ENCODE measurements at regions not wholly inside any gene's neighbourhood (a gene's known extent, or its start where the extent isn't known, plus 50 kb on each side); places are given as distances from the start of the nearest gene placed in this dataset.
A peak's percentile ranks its signal among the peaks of the same experiment; 100 is the strongest.
"Not testable (repeated sequence)": the region's sequence is repeated elsewhere in the genome, so short reads cannot be mapped to it uniquely, and the experiment has no call there.

DNA sequence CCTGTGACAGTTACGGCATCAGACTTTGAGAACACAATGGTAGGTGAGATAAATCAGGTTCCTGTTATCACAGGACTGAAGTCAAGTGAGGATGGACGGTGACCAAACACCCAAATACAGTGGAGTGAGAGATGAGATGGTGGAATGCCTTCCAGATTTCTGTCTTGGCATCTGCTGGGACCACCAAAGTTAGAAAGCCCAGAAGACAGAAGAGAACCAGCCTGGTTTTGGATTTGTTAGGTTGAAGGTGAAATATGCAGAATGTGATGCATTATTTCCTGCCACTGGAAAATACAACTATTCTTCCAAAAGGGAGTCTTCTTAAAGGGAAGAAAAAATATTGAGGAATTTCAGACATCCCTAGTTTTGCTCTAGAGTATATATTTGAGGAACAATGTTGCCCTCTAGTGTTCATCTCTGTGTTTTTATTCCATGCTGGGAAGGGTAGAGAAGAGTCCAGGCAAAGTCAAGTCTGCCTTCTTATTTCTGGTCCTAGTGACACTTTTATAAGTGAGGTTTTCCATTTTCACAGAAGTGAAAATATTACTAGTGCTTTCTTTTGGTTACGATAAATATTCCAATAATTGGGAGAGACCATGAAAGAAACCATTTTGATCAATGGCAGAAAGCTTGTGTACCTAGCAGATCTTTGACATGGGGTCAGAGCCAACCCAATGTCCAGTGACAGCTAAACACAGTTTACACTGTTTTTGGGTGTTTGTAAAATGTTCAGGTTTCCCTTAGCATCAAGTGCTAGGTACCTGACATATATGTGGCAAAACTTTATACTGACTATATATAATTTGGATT is 142.3 kb upstream of the ANKH start:
- DNase-seq: no peak
- intact Hi-C loops (cut with DNase I): loop anchor here (5.0 kb wide), 1 partner anchor 327 kb away; no protein-coding TSS in a partner anchor
- ATAC-seq (ENCODE audit: poor library complexity): peak; percentile 87

DNA sequence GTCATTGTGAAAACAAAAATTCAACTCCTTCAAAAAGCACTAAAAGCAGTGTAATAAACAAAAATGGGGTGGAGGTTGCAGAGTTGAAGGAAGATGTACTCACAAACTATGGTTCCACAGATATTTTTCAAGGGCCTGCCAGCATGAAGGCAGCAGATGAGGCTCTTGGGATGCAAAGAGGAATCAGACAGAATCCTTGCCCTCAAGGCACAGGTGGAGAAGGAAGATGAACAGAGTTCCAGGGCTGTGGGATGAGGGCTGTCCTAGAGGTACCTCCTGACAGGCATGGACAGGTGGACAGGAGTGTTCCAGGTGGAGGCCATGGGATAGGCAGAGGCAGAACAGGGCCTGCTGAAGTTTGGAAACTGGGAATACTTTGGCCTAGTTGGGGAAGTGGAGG is 140.5 kb upstream of the ANKH start:
- intact Hi-C loops (cut with DNase I): loop anchor here (5.0 kb wide), 1 partner anchor 325 kb away; no protein-coding TSS in a partner anchor

DNA sequence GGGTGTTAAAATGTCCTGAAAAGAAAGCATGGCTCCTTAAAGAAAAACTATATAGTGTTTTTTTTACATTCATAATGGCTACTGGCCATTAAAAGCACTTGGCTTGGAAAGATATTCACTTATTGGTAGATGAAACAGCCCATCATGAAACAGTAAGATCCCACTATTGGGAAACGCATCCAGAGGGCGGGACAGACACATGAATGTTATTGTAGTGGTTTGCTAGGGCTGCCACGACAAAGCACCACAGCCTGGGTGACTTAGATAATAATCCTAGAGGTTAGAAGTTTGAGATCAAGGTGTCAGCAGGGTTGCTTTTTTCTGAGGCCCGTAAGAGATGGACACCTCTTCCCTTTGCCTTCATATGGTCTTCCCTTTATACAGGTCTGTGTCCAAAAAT is 139.4 kb upstream of the ANKH start:
- DNase-seq (no peak), ATAC-seq (ENCODE audit: poor library complexity) (no peak)
- intact Hi-C loops (cut with DNase I): loop anchor here (5.0 kb wide), 1 partner anchor 324 kb away; no protein-coding TSS in a partner anchor

More for the DNA sequence above, 140.5 kb upstream of the ANKH start:
- ATAC-seq (ENCODE audit: poor library complexity) (no peak), DNase-seq (no peak)

DNA sequence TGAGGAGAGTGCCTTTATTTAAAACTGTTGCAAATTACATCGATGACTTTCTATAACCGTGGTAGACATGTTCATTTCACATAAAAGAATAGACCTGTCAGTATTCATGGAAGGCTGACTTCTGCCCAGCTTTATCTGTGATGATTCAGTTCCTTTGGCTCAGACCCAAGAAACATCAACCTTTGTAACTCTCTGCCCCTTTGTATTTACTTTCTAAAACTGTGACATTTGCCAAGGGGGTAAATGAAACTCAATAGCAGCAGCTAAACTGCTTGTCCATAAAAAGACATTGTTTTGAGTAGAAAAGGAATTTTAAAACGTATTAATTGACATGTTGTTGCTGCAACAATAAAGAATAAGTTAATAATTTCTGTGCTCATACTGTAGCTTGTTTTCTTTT is 137.8 kb upstream of the ANKH start:
- DNase-seq (no peak), ATAC-seq (ENCODE audit: poor library complexity) (peak; percentile 46)
- intact Hi-C loops (cut with DNase I): no loop called here

DNA sequence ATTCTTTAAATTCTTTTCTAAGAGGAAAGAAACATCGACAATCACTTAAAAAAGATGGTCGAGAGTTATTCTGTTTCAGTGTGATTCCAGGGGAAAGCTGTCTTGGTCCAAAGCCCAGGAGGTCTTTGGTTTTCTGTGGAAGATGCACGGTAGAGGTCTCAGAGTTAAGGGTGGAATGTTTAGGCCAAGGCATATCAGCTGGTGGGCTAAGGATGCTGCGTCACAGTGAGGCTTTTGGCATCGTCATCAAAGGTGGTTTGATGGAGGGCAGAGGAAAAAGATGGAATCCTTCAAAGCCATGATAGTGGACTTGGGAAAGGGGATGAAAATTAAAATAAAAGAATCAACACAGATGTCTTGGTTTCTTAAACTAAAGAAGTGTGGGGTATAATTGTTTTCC is 137.3 kb upstream of the ANKH start:
- no peak for DNase-seq
- intact Hi-C loops (cut with DNase I): no loop called here
- no peak for ATAC-seq (ENCODE audit: poor library complexity)

DNA sequence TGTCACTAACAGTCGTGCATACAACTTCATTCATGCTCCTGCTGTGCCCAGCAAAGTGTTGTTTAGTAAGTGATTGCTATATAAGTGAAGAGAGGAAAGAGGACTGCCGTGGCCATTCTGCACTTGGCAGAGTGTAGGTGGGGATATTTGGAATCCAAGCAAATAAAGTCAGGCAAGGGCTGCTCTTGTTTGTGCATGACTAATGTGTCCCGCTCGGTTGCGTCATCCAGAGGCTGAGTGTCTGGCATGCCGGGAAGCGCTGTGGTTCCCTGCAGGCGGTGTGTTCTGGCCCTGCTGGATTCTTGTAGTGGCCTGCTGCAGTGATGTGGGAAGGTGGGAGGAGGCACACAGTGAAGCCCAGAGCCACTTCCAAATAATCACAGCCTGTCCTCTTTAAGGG is 136.9 kb upstream of the ANKH start:
- peak; percentile 91 for DNase-seq
- intact Hi-C loops (cut with DNase I): no loop called here

DNA sequence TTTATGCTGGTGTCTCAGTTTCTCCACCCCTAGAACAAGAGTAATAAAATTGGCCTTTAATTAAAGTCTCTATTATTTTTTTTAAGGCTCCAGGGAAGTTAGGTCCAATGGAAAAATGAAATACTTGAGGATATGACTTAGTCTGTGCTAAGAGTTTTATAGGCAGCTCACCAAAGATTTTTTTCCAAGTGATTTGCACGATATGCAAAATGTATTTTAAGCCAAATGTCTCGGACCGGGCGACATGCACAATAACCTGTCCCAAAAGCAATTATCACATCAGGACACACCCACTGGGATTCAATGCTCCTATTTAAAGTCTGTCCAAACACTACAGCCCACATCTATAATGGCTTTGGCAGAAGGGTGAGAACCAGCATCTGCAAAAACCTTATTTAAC is 136.1 kb upstream of the ANKH start:
- no peak for DNase-seq
- ATAC-seq (ENCODE audit: poor library complexity): peak; percentile 14

More for the DNA sequence above, 136.9 kb upstream of the ANKH start:
- ATAC-seq (ENCODE audit: poor library complexity): peak; percentile 92

DNA sequence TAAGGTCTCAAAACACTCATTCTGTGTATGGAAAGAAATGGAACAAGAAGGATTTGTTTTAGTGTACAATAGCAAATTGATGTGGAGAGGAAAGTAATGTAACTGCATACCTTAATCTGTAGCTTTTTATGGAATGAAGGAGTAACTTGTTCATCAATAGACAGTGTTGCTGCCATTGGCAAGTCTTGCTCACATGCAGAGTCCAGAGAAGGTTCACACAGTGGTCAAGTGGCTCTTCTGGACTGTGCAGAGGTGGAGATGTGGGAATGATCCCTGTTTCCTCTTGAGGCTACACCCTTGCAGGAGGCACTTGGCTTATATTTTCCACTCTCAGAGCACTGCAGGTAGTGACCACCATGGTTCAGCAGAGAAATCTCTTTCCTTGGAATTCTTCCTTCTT is 132.9 kb upstream of the ANKH start:
- DNase-seq (no peak), ATAC-seq (ENCODE audit: poor library complexity) (no peak)
- intact Hi-C loops (cut with DNase I): loop anchor here (5.0 kb wide), 3 partner anchors 57 to 277 kb away; partner anchors contain the start of gene ANKH

More for the DNA sequence above, 136.1 kb upstream of the ANKH start:
- intact Hi-C loops (cut with DNase I): no loop called here

DNA sequence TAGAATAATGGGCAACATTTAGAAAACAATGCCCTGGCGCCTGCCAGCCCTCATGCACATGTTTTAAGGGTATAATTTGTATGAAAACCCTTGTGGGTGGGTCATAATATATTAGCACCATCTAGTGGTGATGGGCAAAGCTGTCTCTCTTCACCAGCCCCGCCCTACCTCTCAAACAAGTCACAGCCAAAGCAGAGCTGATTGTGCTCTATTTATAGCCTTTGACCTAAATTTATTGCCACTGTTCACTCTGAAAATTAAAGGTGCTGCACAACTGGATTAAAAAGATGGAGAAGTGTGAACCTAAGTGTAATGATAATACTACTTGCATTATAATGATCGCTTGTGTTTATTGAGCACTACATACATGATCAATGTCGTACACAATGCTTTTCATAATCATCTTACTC is 131.9 kb upstream of the ANKH start:
- intact Hi-C loops (cut with DNase I): loop anchor here (5.0 kb wide), 3 partner anchors 56 to 276 kb away; partner anchors contain the start of gene ANKH
- ATAC-seq (ENCODE audit: poor library complexity): peak; percentile 88
- DNase-seq: peak; percentile 63

DNA sequence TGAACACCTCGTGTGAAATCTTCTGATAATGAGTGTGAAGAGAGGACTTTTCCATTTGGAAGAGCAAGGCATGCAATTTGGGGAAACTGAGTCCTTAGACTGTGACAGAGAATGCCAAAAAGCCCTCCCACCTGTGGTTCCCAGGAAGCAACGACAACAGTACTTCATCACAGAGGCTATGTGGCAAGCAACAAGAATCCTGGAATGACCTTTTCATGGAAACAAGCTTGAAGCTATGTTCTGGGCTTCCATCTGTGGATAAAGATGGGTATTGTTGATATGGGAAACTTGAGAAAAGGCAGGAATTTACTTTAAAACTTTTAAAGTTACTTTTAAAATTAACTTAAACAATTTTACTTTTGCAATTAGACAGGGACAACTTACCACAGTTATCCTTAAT is 131.2 kb upstream of the ANKH start:
- no peak for DNase-seq
- ATAC-seq (ENCODE audit: poor library complexity): no peak
- intact Hi-C loops (cut with DNase I): loop anchor here (5.0 kb wide), 3 partner anchors 55 to 275 kb away; partner anchors contain the start of gene ANKH

DNA sequence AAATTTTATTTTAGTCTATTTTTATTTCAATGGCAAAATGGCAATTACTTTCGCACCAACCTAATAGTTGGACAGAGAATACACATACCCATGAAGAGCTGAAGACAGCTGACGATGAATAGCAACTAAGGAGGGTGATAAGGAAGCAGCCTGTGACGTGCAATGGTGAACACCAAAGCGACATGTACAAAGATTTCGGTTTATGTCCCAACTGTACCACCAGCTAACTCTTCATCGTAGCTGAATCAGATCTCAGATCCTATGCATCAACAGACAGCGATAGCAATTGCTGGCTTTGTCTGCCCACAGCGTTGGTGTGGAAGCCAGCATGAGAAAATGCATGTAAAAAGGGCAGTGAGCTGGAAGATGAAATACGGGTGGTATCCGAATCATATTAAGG is 130.6 kb upstream of the ANKH start:
- ATAC-seq (ENCODE audit: poor library complexity): no peak
- intact Hi-C loops (cut with DNase I): loop anchor here (5.0 kb wide), 3 partner anchors 55 to 275 kb away; partner anchors contain the start of gene ANKH
- no peak for DNase-seq

DNA sequence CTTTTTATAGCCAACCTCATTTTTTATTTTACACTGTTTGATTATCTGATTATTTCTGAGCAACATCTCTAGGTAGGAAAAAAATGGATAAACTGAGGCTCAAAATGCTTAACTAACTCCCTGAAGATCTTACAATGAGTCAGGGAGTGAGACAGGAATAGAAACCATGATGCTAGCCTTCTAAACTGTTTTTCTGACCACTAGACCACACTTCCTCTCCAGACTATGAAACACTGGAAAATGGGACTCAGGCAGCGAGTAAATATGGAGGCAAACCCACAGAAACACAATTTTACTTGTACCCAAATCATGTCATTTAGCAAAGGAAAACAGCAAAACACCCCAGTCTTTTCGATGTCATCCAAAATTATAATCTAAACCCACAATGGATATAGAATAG is 129.9 kb upstream of the ANKH start:
- intact Hi-C loops (cut with DNase I): loop anchor here (5.0 kb wide), 3 partner anchors 54 to 274 kb away; partner anchors contain the start of gene ANKH
- DNase-seq (no peak), ATAC-seq (ENCODE audit: poor library complexity) (no peak)

DNA sequence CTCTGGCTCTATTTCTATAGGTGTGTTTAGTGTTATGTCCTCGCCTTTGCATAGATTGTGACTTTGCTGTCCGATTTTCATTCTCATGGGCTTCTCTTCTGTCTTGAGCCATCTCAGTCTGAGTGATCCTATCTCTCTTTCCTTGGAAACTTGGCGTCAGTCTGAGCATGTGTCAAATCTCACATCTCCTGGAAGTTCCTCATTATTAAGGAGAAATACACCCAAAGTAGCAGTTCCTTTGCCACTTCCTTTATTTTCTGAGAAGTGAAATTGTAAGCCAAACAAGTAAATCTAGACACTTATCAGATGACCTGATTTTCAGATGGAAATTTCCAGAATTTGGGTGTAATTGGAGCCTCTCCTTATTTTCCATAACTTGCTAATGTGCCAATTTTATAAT is 126.9 kb upstream of the ANKH start:
- intact Hi-C loops (cut with DNase I): no loop called here

DNA sequence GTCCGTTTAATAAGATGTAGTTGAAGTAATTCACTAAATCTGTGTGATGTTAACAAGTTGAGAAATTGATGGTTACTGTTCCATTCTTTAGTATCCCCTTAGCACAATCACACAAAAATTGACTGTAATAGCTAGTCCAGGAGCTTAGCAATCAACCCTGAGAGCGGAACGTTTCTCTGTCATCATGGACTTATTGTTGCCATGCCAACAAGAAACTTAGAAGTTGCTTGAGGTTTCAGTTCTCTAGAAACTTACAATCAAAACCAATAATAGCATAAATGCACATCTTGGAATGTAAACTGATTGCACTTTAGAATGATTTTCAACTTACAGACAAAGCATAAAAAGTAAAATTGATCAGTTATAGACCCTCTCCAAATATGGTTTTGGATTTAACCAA is 125.4 kb upstream of the ANKH start:
- ATAC-seq (ENCODE audit: poor library complexity) (no peak), DNase-seq (no peak)
- intact Hi-C loops (cut with DNase I): no loop called here

More for the DNA sequence above, 126.9 kb upstream of the ANKH start:
- ATAC-seq (ENCODE audit: poor library complexity): peak; percentile 41
- DNase-seq: no peak

DNA sequence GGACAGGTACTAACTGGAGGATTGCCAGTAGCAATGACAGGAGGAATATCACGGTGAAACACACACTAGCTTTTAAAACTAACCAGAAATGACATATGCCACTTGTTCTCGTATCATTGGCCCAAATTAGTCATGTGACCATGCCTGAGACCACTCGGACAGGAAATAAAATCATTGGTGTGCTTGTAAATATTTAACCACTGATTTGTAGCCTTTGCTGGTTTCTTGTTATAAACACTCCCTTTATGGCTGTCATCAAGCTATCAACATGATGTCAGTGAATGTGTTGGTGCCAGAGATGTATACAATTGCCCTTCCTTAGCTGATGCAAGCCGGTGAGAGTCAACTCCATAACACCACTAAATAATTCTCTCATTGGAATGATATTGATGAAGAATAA is 123.7 kb upstream of the ANKH start:
- intact Hi-C loops (cut with DNase I): no loop called here
- DNase-seq (no peak), ATAC-seq (ENCODE audit: poor library complexity) (no peak)

DNA sequence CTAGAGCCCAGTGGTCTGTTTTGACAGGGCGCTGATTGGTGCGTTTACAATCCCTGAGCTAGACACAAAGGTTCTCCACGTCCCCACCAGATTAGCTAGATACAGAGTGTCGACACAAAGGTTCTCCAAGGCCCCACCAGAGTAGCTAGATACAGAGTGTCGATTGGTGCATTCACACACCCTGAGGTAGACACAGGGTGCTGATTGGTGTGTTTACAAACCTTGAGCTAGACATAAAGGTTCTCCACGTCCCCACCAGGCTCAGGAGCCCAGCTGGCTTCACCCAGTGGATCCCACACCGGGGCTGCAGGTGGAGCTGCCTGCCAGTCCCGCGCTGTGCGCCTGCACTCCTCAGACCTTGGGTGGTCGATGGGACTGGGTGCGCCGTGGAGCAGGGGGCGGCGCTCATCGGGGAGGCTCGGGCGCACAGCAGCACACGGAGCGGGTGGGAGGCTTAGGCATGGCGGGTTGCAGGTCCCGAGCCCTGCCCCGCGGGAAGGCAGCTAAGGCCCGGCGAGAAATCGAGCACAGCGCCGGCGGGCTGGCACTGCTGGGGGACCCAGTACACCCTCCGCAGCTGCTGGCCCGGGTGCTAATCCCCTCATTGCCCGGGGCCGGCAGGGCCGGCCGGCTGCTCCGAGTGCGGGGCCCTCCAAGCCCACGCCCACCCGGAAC is 122.0 kb upstream of the ANKH start:
- ATAC-seq (ENCODE audit: poor library complexity); DNase-seq; intact Hi-C loops (cut with DNase I): not testable (repeated sequence)

DNA sequence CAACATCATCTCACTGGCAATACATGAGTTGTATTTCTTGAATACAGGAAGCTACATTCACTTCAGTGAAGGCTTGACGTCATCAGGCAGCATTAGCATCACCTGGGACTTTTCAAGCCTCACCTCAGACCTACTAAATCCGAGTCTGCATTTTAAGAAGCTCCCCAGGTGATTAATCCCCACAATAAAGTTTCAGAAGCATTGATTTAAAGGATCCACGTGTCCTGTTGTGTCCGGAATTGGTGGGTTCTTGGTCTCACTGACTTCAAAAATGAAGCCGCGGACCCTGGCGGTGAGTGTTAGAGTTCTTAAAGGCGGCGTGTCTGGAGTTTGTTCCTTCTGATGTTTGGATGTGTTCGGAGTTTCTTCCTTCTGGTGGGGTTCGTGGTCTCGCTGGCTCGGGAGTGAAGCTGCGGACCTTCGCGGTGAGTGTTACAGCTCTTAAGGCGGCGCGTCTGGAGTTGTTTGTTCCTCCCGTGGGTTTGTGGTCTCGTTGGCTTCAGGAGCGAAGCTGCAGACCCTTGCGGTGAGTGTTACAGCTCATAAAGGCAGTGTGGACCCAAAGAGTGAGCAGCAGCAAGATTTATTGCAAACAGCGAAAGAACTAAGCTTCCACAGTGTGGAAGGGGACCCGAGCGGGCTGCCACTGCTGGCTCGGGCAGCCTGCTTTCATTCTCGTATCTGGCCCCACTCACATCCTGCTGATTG is 121.3 kb upstream of the ANKH start:
- DNase-seq; intact Hi-C loops (cut with DNase I); ATAC-seq (ENCODE audit: poor library complexity): not testable (repeated sequence)

DNA sequence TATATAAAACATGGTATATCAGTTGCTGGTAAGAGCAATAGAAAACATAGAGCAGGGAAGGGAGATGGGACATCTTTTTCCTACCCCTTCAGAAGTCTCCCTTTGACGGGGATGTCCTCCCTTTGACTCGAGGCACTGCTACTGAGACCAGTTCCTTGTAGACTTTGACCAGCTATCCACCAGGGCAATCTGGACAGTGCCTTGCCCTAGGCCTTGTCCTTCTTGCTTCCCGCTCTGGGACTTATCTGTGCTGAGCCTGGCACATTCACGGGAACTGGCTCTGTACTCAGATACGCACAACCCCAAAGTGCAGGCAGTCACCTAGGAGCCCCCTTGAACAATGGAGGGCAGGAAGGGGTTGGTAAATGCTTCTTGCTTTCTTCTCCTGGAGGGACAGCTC is 116.6 kb upstream of the ANKH start:
- DNase-seq (no peak), ATAC-seq (ENCODE audit: poor library complexity) (no peak)
- intact Hi-C loops (cut with DNase I): no loop called here

DNA sequence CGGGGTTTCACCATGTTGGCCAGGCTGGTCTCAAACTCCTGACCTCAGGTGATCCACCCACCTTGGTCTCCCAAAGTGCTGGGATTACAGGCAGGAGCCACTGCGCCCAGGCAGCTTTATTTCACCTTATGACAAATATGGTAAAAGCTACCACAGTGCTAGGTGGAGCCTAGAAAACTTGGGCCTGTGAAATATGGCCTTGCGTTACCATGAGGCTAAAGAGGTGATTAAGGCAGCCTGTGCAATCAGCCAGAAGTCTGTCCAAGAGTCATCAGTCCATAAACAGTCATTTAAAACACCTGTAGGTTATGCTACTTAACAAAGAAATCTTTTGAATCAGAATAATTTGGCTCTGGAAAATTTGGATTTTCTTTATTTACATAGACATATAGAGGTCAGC is 114.8 kb upstream of the ANKH start:
- intact Hi-C loops (cut with DNase I): no loop called here
- ATAC-seq (ENCODE audit: poor library complexity): no peak
- no peak for DNase-seq

Data from Right ventricle myocardium superior (tissue), 1 donor.